ENCODE measurements at regions not wholly inside any gene's neighbourhood (a gene's known extent, or its start where the extent isn't known, plus 50 kb on each side); places are given as distances from the start of the nearest gene placed in this dataset.
"Not testable (repeated sequence)": the region's sequence is repeated elsewhere in the genome, so short reads cannot be mapped to it uniquely, and the experiment has no call there.

DNA sequence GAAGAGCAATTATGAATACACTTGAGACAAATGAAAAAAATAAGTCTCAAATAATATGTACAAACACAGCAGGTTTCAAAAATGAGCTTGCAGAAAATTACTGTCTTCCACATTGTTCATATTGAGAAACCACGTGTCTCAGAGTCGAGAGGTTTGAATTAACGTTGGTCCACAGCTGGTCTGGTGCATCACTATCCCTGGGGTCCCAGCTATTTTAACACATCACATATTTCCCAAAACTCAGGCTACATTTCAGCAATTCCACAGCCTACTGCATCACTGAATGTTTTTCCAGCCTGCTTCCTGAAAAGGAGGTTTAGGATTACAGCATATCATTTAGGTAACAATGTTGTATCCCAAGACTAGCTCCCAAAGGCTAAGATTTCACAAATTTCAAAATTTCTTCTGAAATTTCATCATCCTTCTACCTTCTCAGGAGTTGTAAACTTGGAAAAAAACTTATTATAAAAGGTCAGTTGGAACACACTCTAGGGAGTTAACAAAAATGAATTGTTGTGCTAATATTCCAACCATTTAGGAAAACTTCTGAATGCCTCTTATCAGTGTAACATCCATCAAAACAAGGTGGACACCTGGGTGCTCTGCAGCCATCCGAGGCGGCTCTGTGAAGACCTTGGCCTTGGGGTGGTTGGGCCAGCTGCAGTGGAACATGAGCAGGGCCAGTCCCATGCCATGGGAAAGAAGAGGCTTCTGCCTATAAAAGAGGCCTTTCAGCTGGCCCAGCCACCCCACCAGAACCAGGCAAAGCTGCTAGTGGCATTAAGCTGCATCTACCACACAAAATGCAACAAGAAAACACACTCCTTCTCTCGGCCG, 198.1 kb upstream of the RBBP8 start:
- no peak for DNase-seq (ENCODE audit: low read depth in 2 of 2)

- no peak for DNase-seq (ENCODE audit: low read depth in 2 of 2)
Measured at GRCh38 chr18:22737054-22737453, 196.1 kb upstream of the RBBP8 start.

GRCh38 chr18:22739061-22739642, 194.0 kb upstream of the RBBP8 start:
- no peak for DNase-seq (ENCODE audit: low read depth in 2 of 2)

- DNase-seq (ENCODE audit: low read depth in 2 of 2), result no peak
Measured at GRCh38 chr18:22739789-22740188, 193.3 kb upstream of the RBBP8 start.

DNA sequence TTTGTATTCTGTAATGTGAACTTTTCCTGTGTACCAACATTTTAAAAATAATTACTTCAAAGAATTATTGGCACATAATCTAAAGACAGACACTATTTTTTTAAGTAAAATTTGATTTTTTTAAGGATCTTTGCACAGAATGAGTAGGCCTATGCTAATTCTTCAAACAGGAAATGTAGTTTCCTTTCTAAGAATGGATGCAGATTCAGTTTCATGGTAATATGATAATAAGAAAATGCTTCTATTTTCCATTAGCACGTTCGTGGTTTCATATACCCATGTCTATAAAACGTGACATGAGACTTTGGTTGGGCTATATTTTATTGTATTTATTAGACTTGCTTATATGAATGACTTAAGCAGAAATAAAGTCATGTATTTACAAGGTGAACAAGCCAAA, 191.8 kb upstream of the RBBP8 start:
- no peak for DNase-seq (ENCODE audit: low read depth in 2 of 2)

- no peak for DNase-seq (ENCODE audit: low read depth in 2 of 2)
Measured at GRCh38 chr18:22742409-22742808, 190.7 kb upstream of the RBBP8 start.

DNA sequence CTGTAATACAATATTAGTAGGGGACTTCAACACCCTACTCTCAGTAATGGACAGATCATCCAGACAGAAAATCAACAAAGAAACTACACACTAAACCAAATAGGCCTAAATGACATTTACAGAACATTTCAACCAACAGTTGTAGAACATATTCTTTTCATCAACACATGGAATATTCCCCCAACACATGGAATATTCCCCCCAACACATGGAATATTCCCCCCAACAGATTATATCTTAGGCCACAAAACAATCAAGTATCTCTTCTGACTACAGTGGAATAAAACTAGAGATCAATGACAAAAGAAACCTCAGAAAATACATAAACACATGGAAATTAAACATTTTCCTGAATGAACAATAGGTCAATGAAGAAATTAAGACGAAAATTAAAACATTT, 187.2 kb upstream of the RBBP8 start:
- no peak for DNase-seq (ENCODE audit: low read depth in 2 of 2)

DNA sequence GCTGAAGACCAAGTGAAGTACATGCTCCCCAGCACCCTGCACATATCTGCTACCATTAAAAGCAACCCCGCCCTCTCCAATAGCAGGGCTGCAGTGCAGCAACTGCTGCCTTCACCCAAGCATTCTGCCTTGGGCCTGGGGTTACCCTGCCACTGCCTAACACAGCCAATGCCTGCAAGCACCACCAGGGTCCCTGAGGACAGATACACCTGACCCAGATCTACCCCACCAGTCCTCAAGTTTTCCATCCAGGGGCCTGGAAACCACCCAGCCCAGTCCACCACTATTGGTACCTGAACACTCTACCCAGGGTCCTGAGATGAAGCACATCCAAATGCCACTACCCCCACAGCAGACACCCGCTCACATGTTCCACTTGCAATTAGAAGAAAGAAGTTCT, 181.1 kb upstream of the RBBP8 start:
- DNase-seq (ENCODE audit: low read depth in 2 of 2), result no peak

DNA sequence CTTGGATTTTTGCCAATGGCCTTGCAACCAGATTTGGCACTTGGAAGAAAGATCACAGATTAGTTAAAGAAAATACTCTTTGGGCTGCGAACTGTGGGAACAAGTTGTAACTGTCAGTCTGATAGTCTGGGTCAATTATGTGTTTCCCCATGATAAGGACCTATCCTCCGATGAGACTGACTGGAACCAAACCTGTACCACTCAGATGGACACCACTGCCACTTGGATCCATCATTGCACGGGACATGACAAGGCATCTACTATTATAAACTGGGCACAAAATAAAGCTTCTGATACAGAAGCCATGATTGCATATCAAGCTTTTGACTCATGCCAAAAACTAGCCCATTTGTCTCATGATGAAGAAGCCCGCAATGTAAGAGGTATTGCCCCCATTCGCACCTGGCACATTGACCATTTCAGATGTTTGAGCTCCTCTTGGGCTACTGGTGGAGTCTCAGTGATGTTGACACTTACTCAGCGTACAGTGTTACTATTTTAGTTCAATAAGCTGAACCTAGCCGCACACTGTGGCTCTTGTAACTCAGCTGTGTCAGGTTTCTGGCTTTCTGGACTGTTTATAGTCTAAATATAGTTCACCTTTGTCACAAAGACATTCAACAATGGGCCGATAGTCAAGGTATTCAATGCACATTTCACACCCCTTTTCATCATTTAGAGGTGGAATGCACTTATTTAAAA, 179.8 kb upstream of the RBBP8 start:
- no peak for DNase-seq (ENCODE audit: low read depth in 2 of 2)

DNA sequence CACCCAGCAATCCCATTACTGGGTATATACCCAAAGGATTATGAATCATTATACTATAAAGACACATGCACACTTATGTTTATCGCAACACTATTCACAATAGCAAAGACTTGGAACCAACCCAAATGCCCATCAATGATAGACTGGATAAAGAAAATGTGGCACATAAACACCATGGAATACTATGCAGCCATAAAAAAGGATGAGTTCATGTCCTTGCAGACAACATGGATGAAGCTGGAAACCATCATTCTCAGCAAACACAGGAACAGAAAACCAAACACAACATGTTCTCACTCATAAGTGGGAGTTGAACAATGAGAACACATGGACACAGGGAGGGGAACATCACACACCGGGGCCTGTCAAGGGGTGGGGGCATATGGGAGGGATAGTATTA, 169.1 kb upstream of the RBBP8 start:
- DNase-seq (ENCODE audit: low read depth in 2 of 2), result not testable (repeated sequence)

DNA sequence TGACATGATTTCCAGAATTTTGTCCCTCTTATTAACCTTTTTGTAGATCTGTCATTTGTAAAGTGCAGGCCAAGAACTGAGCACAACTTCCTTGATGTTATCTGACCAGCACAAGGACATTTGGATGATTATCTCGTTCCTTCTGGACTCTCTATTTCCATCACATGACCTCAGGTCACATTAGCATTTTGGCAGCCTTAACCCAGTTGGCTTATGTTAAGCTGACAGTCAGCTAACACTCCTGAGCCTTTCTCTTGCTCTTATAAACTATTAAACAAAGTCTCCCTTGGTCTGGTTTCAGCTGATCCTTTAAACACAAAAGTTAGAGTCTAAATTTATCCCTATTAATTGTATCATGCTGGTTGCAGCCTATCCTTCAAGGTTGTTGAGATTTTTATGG, 167.2 kb upstream of the RBBP8 start:
- DNase-seq (ENCODE audit: low read depth in 2 of 2), result no peak

GRCh38 chr18:22767653-22768052, 165.5 kb upstream of the RBBP8 start:
- no peak for DNase-seq (ENCODE audit: low read depth in 2 of 2)

- no peak for DNase-seq (ENCODE audit: low read depth in 2 of 2)
Measured at GRCh38 chr18:22773944-22774343, 159.2 kb upstream of the RBBP8 start.

DNA sequence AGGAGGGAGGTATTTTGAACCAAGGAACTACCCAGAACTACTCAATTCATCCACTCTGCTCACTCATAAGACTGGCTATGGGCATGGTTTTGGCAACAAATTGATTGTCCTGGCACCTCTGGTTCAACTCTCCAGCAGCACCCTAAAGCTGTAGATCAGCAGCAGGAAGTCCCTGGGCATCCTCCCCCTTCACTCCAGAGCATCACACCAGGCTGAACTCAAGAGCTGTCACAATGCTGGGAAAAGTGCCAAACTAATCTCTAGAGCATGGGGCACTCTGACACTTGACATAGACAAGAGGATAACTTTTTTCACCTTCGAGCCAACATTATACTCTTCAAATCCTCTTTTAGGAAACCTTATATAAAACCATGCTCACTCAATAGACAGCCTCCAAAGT, 154.1 kb upstream of the RBBP8 start:
- peak in 1 of 2 donors; percentile 27 for DNase-seq (ENCODE audit: low read depth in 2 of 2)

DNA sequence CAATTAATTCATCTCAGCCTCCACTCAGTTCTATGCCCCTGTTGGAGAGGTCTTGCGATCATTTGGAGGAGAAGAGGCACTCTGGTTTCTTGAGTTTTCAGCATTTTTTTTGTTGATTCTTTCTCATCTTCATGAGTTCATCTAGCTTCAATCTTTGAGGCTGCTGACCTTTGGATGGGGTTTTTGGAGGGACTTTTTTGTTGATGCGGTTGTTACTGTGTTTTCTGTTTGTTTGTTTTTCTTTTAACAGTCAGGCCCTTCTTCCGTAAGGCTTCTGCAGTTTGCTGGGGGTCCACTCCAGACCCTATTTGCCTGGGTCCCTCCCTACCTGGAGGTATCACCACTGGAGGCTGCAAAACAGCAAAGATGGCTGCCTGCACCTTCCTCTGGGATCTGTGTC, 149.9 kb upstream of the RBBP8 start:
- DNase-seq (ENCODE audit: low read depth in 2 of 2), result no peak

DNA sequence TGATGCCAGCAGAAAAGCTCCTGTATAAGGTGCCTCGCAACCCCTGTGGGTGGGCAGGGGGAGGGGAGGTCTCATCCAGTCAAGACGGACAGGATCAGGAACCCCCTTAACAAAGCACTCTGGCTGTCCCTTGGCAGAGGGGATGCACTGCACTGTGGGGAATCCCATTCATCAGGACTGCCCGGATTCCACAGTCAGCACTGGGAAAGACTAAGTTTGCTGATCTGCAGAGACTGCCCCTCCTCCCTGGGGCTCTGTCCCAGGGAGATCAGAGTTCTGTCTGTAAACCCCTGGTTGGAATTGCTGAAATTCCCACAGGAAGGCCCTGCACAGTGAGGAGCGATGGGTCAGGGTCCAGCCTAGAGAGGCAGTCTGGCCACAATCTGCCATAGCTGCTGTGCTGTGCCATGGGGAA, 149.5 kb upstream of the RBBP8 start:
- no peak for DNase-seq (ENCODE audit: low read depth in 2 of 2)

DNA sequence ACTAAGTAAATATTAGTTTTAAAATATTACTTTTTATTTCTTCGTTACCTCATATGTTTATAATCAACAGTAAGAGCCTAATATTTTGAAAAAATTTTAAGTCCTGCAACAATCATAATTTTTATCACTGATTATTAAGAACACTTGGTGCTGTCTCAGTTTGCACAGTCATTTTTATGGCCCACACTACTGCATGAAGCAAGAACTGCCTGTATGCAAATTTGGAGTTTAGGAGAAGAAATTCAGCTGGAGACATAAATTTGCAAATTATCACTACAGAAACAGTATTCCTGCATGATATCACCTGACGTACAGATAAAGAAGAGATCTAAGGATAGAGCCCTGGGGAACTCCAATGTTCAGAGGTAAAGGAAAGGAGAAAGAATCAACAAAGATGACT, 144.1 kb upstream of the RBBP8 start:
- no peak for DNase-seq (ENCODE audit: low read depth in 2 of 2)

DNA sequence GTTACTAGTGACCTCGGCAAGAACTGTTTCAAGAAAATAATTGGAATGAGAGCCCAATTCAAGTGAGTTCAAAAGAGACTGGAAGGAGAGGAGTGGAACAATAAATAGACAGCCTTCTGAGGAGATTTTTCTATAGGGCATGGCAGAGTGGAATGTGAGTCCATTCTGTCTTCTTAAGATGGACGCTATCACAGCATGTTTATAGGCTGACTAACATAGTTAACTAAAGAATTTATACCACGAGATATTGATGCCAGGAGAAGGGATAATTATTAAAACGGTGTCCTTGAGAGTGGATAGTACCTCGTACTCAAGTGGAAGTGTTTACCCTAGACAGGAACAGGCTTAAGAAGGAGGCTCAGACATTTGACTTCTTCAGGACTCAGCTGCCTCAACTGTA, 143.5 kb upstream of the RBBP8 start:
- DNase-seq (ENCODE audit: low read depth in 2 of 2), result no peak

DNA sequence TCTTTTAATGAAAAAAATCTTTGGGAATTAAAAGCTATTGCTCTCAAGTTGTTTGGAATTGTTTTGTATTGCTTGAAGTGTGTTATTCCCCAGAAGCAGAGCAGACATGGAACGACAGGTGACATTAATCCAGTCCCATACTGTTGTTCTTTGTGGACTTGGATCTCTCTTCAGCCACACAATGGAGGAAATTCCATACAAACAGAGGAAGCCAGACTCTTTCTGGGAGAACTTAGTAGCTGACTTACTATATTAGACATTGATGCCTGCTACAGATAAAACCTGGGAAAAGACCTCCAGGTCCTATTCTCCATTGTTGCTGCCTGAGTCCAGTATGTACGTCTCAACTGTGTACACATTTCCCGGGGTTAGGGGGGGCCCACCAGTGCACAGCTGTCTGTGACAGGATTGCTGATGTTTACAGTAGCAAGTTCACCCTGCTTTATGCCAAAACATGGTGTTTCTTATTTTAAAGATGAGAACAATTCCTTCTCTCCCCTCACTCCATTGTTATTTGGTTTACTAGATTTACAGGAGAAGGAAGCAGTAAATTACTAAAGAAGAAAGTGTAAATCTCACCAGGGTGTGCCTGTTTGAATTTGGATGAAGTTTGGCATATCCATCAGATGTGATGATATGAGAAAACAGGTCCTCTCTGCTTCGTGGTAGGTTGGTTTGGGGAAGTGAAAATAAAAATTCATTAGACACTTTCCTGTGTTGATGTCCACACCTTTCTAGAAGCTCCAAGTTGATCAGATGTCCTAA, 142.4 kb upstream of the RBBP8 start:
- DNase-seq (ENCODE audit: low read depth in 2 of 2), result peak in 1 of 2 donors; percentile 48

- no peak for DNase-seq (ENCODE audit: low read depth in 2 of 2)
Measured at GRCh38 chr18:22791310-22791610, 141.9 kb upstream of the RBBP8 start.

- DNase-seq (ENCODE audit: low read depth in 2 of 2), result no peak
Measured at GRCh38 chr18:22796113-22796512, 137.0 kb upstream of the RBBP8 start.

DNA sequence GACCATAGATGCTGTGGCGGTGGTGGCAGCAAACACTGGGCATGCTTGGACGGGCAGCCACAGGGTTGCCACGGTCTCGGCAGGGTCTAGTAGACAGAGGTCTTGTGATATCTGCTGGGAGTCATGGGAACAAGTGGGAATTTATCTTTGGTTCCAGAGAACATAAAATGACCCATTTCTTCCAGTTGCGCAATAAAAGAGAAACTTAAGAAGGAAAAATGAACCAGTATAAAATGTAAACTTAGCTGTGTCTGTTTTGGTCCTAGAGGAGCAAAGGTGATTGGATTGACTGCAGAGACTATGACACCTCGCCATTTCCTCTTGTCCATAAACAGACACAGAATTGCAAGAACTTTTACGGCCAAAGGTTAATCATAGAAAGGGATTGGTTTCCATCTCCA, 132.6 kb upstream of the RBBP8 start:
- DNase-seq (ENCODE audit: low read depth in 2 of 2), result no peak
